ENCODE measurements at regions not wholly inside any gene's neighbourhood (a gene's known extent, or its start where the extent isn't known, plus 50 kb on each side); places are given as distances from the start of the nearest gene placed in this dataset.
A peak's percentile ranks its signal among the peaks of the same experiment; 100 is the strongest.
"Not testable (repeated sequence)": the region's sequence is repeated elsewhere in the genome, so short reads cannot be mapped to it uniquely, and the experiment has no call there.

DNA sequence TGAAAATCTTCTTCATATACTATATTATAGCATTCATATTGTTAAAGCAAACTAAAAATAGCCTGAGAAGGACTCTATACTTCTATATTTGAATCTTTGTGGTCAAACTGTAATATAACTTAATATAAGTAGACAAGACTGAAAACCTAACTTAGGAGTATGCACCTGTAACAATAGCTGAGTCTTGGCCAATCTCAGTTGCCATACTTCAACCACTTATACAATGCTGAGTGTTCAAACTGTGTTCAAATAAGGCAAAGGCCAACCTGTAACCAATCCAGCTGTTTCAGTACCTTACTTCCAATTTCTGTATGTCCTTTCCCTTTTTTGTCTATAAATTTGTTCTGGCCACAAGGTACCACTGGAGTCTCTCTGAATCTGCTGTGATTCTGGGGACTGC lies 1360.8 kb upstream of the CDH9 start:
- no peaks in the 10 kb centered on the region for H3K9me3 Mint-ChIP-seq (ENCODE audit: low read depth)
- H3K4me1 Mint-ChIP-seq (ENCODE audit: low read depth), result peaks cover 19% of the 10 kb centered on the region
- no peak overlapping the region for H3K4me3 Mint-ChIP-seq (ENCODE audit: unreplicated experiment)
- no peak overlapping the region for H3K27ac Mint-ChIP-seq (ENCODE audit: unreplicated experiment)
- TF ChIP-seq, protein P1, sequence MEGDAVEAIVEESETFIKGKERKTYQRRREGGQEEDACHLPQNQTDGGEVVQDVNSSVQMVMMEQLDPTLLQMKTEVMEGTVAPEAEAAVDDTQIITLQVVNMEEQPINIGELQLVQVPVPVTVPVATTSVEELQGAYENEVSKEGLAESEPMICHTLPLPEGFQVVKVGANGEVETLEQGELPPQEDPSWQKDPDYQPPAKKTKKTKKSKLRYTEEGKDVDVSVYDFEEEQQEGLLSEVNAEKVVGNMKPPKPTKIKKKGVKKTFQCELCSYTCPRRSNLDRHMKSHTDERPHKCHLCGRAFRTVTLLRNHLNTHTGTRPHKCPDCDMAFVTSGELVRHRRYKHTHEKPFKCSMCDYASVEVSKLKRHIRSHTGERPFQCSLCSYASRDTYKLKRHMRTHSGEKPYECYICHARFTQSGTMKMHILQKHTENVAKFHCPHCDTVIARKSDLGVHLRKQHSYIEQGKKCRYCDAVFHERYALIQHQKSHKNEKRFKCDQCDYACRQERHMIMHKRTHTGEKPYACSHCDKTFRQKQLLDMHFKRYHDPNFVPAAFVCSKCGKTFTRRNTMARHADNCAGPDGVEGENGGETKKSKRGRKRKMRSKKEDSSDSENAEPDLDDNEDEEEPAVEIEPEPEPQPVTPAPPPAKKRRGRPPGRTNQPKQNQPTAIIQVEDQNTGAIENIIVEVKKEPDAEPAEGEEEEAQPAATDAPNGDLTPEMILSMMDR (IDR thresholded peaks at IDR 0.05), result no peak
- no peak for DNase-seq (ENCODE audit: low spot score)
- H3K36me3 Mint-ChIP-seq (ENCODE audit: low read depth), result no peaks in the 10 kb centered on the region
- H3K27me3 Mint-ChIP-seq (ENCODE audit: low read depth), result no peaks in the 10 kb centered on the region

- Mint-ChIP-seq H3K4me3 (ENCODE audit: unreplicated experiment) (no peak overlapping the region), H3K27me3 (ENCODE audit: low read depth) (no peaks in the 10 kb centered on the region), H3K27ac (ENCODE audit: unreplicated experiment) (no peak overlapping the region), H3K4me1 (ENCODE audit: low read depth) (peaks cover 19% of the 10 kb centered on the region), H3K36me3 (ENCODE audit: low read depth) (no peaks in the 10 kb centered on the region), H3K9me3 (ENCODE audit: low read depth) (no peaks in the 10 kb centered on the region)
- DNase-seq (ENCODE audit: low spot score), result no peak
- TF ChIP-seq, protein P1 (IDR thresholded peaks at IDR 0.05), result no peak
Measured at GRCh38 chr5:28398185-28398584, 1359.8 kb upstream of the CDH9 start.

GRCh38 chr5:28397502-28397941 lies 1359.1 kb upstream of the CDH9 start:
- no peak for DNase-seq (ENCODE audit: low spot score)
- TF ChIP-seq, protein P1 (IDR thresholded peaks at IDR 0.05), result no peak
- Mint-ChIP-seq H3K9me3 (ENCODE audit: low read depth) (no peaks in the 10 kb centered on the region), H3K27ac (ENCODE audit: unreplicated experiment) (peak overlapping the region; percentile 46), H3K4me3 (ENCODE audit: unreplicated experiment) (no peak overlapping the region), H3K36me3 (ENCODE audit: low read depth) (no peaks in the 10 kb centered on the region), H3K4me1 (ENCODE audit: low read depth) (peaks cover 19% of the 10 kb centered on the region), H3K27me3 (ENCODE audit: low read depth) (no peaks in the 10 kb centered on the region)

- Mint-ChIP-seq H3K9me3 (ENCODE audit: low read depth) (no peaks in the 10 kb centered on the region), H3K27me3 (ENCODE audit: low read depth) (no peaks in the 10 kb centered on the region), H3K36me3 (ENCODE audit: low read depth) (no peaks in the 10 kb centered on the region), H3K4me3 (ENCODE audit: unreplicated experiment) (no peak overlapping the region), H3K27ac (ENCODE audit: unreplicated experiment) (no peak overlapping the region), H3K4me1 (ENCODE audit: low read depth) (peaks cover 5% of the 10 kb centered on the region)
- no peak for DNase-seq (ENCODE audit: low spot score)
- TF ChIP-seq, protein P1 (IDR thresholded peaks at IDR 0.05), result no peak
Measured at GRCh38 chr5:28391277-28391676, 1352.9 kb upstream of the CDH9 start.

- peaks cover 5% of the 10 kb centered on the region for H3K4me1 Mint-ChIP-seq (ENCODE audit: low read depth)
- TF ChIP-seq, protein P1 (IDR thresholded peaks at IDR 0.05), result no peak
- H3K4me3 Mint-ChIP-seq (ENCODE audit: unreplicated experiment), result no peak overlapping the region
- H3K9me3 Mint-ChIP-seq (ENCODE audit: low read depth), result no peaks in the 10 kb centered on the region
- H3K27me3 Mint-ChIP-seq (ENCODE audit: low read depth), result no peaks in the 10 kb centered on the region
- H3K36me3 Mint-ChIP-seq (ENCODE audit: low read depth), result no peaks in the 10 kb centered on the region
- no peak overlapping the region for H3K27ac Mint-ChIP-seq (ENCODE audit: unreplicated experiment)
- no peak for DNase-seq (ENCODE audit: low spot score)
Measured at GRCh38 chr5:28390341-28390740, 1352.0 kb upstream of the CDH9 start.

GRCh38 chr5:28389727-28390126 lies 1351.3 kb upstream of the CDH9 start:
- H3K4me3 Mint-ChIP-seq (ENCODE audit: unreplicated experiment); H3K27ac Mint-ChIP-seq (ENCODE audit: unreplicated experiment); H3K36me3 Mint-ChIP-seq (ENCODE audit: low read depth); H3K4me1 Mint-ChIP-seq (ENCODE audit: low read depth); DNase-seq (ENCODE audit: low spot score); H3K27me3 Mint-ChIP-seq (ENCODE audit: low read depth); H3K9me3 Mint-ChIP-seq (ENCODE audit: low read depth): not testable (repeated sequence)
